ENCODE measurements at regions not wholly inside any gene's neighbourhood (a gene's known extent, or its start where the extent isn't known, plus 50 kb on each side); places are given as distances from the start of the nearest gene placed in this dataset.

- TF ChIP-seq CTCF (IDR thresholded peaks at IDR 0.05; ENCODE audit: poor library complexity) (no peak), EZH2phosphoT487 (IDR thresholded peaks at IDR 0.05; ENCODE audit: low read depth, severe bottlenecking, unreplicated experiment) (no peak)
Observed at GRCh38 chr6:37558168-37558567, 58.5 kb upstream of the CCDC167 start.
